GM18870 (cell line): ENCODE measurements at regions not wholly inside any gene's neighbourhood (a gene's known extent, or its start where the extent isn't known, plus 50 kb on each side); places are given as distances from the start of the nearest gene placed in this dataset.
"Not testable (repeated sequence)": the region's sequence is repeated elsewhere in the genome, so short reads cannot be mapped to it uniquely, and the experiment has no call there.

Experiments used
- ATAC-seq: cut with Tn5 transposase; IDR thresholded peaks from one replicate; pipeline ENCODE4 v1.9.1; 2021; ENCODE audit warnings: moderate library complexity; ENCODE audit not compliant: unreplicated experiment

DNA sequence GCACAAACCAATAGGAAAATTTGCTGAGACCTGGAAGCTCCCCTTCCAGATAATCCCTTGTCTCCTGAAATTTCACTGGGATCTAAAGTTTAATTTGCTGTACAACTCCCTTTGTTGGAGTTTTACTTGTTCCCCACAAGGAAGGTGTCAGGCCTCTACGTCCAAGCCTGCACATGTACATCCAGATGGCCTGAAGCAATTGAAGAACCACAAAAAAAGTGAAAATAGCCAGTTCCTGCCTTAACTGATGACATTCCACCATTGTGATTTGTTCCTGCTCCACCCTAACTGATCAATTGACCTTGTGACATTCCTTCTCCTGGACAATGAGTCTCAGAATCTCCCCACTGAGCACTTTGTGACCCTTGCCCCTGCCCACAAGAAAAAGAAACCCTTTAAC is 716.0 kb upstream of the PCDH20 start:
- ATAC-seq = no peak

DNA sequence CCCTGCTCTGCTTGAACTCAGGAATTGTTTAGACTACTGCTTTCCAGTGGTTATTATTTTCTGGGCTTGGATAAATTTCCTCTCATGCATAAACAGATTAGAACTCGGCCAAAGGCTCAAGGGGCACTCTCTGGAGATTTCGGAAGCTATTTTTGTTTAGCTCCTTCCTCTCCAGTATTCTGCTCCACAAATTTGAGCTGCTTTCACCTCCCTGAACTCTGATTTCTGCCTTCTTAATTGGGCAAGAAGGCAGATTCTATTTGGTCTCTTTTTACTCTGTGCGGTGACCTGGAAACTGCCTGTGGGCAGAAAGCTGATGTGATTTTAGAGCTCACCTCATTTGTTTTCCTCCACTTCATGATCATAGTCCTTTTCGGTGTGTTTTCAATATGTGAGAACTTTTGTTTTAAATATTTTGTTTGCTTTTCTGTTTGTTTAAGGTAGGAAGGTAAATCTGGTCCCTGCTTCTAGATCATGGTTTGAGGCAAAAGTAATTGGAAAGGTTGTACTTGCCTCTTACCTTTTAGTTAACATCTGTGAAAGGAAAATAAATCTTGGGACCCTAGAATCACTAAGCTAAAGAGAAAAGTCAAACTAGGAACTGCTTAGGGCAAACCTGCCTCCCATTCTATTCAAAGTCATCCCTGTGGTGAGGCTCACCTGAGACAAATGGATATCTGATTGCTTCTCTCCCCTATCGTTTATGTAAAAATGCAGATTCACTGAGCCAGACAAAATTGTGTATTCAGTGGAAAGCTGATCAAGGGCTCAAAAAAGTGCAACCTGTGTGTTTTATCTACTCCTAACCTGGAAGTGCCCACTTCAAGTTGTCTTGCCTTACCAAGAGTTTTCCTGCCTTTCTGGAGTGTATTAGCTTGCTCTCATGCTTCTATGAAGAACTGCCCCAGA is 714.7 kb upstream of the PCDH20 start:
- no peak for ATAC-seq

DNA sequence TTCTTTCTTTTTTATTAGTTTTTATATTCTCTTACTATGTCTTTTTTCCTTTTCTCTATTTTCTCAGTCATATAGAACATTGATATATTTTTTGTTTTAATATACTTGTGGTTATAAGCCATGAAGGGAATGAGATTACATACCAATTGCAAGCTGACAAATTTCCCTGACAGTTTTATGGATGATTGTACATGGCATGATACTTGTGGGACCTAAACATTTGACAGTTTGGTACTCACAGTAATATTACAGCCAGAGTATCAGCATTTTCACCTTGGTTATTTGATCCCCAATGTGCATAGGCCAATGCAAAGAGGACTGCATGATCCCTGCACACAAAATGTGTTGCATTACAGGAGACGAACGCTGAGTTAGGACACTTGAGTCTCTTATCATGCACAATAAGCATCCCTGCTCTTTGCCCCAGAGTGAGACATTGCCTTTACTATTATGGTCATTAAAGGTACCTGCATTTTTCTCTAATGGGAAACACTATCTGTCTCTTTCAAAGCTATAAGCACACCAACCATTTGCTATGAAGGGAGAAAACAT is 713.4 kb upstream of the PCDH20 start:
- ATAC-seq = no peak

DNA sequence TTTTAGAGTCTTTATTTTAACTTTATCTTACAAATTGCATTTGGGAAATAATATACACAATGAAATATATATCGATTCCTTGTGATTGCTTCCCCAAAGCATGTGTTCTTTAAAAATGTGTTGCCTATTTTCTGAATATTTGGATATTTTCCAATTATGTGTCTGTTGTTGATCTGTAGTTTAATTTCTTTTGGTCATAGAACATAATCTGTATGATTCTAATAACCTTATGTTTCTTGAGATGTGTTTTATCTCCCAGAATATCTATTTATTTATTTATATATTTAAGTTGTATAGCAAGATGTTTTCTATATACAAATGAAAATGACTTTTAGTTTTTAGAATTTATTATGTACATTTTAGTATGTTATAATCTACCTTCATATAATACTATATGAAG is 710.8 kb upstream of the PCDH20 start:
- ATAC-seq = no peak

DNA sequence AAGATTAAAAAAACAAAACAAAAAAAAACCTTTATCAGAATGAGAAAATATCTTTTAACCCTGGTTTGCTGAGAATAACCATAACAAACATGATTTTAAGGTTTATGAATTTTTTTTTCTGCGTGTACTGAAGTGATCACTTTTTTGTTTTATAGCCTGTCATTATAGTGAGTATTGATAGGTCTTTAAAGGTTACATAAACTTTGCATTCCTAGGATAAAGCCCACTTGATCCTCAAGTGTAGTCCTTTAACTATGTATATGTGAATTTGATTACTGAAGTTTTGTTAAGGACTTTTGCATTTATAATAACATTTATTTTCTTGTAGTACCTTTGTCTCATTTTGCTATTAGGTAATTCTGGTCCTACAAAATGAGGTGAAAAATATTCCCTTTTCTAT is 709.8 kb upstream of the PCDH20 start:
- no peak for ATAC-seq

DNA sequence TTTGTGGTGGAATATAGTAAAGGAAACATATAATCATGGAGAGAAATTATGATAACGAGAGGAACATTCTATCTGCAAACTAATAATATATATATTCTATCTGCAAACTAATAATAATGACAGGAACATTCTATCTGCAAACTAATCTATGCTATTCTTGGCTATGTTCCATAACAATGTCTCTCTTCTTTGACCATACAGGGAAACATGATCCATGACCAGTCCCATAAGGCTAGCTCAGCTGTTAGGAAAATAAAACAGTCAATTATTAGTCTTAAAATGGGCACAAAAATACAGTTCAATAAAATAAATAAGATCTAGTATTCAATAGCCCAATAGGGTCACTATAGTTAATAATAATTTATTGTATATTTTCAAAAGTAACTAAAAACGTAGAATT is 707.8 kb upstream of the PCDH20 start:
- ATAC-seq = no peak

DNA sequence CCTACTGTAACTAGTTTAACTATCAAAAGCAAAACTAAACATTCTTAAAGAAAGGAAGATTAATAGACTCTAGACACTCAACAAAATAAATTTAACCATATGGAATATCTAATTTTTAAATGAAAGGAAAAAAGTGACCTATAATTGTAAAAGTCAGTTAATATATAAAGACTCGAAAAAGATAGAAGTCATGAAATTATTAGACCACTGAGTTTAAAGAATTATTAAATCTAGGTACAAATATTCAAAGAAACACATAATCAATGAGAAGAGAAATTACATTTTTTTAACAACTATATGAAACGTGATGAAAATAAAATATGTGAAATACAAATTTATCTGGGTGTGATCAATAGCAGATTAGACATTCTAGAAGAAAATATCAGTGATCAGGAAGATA is 706.8 kb upstream of the PCDH20 start:
- no peak for ATAC-seq

DNA sequence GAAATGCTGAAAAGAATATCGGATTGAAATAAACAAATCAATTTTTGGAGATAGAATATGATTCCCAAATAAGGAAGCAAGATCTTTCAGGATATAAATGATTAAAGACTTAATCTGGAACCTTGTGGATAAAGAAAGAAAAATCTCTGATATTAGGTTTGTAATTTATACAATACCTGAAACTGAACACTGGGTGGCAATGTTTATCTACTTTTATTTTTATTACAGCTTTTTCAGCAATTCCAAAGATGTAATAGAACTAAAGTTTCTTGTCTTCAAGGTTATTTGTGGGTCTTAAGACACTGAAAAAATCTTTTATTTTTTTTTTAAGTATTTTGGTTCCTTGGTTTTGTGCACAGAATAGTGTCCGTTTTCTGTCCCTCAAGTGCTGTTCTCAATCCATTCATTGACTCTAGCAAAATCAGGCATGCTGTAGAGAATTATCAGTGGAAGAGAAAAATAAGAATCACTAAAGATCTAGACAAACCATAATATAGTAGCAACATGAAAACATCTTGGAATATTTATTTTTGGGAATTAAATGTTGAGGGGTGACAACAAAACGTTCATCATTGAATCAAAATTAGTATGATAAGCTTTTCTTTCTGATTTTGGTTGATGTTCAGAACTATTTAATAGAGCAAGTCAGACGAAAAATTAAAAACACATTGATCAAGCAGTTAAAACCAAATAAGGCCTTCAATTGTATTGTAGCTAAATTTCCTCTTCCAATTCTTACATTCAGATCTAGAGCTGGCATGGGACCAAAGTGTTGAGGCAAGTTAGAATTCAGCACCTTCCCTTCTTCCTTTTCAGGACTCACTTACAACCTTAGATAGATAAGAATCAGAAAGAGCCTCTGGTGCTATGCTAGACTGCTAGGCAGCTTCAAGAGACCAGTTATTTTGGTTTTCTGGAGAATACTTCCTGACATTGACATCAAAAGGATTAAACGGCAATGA is 704.4 kb upstream of the PCDH20 start:
- no peak for ATAC-seq

DNA sequence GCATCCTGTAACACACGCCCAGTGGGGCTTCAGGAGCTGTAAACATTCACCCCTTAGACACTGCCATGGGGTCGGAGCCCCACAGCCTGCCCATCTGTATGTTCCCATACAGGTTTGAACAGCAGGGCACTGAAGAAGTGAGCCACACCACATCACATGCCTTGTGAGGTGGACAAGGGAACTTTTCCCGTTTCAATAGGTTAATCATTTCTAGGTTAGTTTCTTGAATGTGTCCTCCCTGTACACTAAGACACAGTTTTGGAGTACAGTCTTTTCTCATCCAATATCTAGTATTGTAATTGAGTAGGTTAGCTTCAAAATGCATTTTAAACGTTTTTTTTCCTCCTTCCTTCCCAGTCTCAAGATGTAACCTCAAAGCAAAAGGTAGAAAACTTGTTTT is 700.2 kb upstream of the PCDH20 start:
- no peak for ATAC-seq

DNA sequence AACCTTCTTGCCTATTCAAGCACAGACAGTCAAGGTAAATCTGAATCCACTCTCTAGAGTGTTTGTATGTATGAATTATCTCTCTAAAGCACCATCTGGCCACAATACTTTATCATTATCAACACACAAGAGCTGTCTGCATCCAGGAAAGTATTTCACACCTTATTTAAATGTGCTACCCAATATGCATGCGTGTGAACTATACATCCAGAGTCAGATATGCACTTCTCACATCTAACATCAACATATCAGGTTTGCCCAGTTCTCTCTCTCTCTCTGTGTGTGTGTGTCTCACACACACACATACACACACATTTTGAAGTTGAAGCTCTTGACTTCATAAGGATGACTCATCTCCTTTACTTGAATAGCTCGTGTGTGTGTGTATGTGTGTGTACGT is 697.5 kb upstream of the PCDH20 start:
- no peak for ATAC-seq

DNA sequence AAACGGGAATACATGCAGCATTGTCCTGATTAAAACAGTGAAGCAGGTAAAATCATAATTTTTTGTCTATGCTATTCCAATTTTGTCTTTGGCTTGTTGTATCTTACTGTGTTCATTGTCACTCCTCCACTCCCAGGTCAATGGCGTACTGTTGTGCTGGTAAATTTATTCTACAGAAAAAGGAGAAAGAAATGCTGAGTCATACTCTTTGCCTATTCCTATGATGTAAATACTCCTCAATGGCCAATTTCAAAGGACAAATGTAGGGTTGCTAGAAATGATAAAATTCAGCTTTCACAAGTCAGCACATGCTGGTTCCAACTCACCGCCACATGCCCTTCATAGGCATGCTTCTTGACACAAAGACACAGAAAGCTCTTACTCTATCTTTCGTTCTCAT is 694.4 kb upstream of the PCDH20 start:
- no peak for ATAC-seq

DNA sequence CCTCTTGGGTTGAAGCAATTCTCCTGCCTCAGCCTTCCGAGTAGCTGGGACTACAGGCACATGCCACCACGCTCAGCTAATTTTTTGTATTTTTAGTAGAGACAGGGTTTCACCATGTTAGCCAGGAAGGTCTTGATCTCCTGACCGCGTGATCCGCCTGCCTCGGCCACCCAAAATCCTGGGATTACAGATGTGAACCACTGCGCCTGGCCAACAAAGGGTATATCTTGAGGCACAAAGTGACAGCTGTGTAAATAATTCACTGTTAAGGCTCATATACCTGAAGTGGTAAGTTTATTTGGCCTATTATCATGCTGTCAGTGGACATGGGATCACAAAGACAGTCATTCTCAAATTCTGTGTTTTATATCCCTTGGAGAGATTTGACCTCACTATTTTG is 688.5 kb upstream of the PCDH20 start:
- ATAC-seq = not testable (repeated sequence)

DNA sequence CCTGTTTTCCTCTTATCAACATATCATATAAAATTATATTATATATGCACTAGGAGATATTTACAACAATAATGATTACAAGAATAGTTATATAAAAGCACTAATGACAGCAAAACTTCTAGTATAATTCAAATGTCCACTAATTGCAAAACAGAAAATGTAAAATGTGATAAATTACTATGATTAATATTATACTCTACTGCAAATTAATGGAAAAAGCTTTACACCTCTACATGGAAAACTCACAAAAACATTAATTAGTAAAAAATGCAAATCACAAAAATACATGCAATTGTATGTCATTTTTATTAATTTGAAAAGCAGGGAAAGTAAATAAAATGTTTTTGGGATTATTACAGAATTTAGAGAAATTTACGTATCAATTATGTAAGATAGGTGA is 681.0 kb upstream of the PCDH20 start:
- ATAC-seq = no peak

DNA sequence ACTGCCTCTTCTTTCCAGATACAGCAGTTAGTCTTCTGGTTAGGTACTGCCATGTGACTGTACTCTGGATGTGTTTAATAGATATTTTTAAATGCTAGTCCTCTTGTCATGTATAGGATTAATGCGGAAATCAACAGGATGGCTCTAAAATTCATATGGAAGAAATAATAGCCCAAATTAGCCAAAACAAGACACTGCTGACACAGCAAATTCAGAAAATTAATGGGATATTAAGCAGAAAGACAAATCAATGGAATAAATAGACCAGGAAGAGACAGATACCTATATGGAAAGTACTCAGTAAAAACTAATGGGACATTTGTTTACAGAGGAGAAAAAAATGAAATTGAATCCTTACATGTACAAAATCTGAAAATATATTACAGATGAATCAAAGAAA is 679.3 kb upstream of the PCDH20 start:
- no peak for ATAC-seq

DNA sequence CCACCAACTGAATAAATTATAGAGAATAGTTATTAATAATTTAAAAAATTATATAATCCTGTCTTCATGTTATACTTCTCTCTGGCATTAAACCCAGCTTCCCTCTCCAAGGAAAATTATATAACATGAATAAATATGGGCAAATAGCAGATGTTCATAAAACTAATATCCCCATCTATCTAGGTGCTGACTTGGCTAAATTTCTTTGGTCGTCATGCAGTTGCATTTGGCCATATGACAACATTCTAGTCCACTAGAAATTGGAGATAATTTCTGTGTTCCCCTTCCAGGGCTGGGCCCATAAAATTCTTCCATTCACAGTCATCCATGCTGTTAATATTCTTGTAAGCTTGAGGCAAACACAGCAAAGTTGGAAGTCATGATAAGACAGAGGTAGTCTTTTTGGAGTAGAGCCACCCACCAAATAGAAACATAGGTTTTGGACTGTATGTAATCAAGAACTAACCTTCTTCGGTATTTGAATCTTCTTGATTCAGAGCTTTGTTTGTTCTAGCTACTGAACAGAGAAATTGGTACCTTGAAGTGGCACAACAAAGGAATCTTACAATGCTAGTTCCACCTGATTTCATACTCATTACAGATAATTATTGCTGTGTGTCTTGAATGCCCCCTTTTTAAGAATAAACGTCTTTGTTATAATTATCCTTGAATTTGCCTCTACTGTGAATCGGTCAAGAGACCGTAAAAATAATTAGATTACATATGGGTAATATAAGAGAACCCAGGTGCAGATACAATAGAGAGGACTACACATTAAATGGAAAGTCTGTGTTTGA is 678.5 kb upstream of the PCDH20 start:
- ATAC-seq = no peak

DNA sequence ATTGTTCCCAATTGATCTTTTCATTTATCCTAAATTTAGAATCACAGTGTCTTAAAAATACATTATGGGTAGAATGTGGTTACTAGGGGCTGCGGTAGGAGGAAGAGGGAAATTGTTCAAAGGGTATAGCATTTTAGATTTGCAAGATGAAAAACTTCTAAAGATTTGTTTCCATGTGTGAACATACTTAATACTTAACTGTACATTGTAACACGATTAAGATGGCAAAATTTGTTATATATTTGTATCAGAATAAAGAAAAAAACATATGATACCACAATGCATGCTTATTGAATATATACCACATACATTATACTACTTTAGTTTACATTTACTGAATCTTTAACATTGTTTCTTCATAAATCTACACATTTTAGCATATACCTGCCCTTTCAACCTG is 677.3 kb upstream of the PCDH20 start:
- ATAC-seq = no peak

DNA sequence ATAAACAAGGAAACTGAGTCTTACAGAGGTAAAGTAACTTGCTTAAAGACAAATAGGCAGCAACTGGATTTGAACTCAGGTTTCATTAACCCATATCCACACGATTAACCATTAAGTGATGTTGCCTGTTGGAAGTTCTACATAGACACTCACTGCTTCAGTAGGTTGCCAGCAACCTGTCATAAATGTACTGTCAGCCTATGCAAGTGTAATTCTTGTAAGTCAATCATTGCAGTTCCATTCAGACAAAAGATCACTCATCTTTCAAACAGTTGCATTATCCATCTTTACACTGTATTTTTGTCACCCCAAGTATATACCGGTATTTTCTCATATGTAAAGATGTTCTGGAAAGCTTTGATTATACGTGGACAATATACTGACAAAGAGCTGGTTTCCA is 676.9 kb upstream of the PCDH20 start:
- no peak for ATAC-seq

DNA sequence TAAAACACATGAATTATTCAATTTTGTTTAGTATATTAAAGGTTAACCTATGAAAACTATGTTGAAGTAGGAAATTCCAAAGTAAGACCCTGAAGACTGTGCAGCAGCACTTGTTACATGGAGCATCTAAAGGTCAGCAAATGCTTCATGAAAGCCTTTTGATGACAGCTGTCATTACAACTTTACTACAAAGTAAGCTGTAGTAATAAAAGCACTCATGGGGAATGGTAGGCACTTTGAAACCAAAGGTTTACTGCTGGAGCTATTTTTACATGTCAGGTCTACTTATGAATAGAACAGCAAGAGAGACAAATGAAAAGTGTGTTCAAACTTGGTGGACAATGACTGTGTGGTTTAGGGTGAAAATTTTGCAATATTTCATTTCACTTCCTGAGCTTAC is 672.5 kb upstream of the PCDH20 start:
- ATAC-seq = no peak

DNA sequence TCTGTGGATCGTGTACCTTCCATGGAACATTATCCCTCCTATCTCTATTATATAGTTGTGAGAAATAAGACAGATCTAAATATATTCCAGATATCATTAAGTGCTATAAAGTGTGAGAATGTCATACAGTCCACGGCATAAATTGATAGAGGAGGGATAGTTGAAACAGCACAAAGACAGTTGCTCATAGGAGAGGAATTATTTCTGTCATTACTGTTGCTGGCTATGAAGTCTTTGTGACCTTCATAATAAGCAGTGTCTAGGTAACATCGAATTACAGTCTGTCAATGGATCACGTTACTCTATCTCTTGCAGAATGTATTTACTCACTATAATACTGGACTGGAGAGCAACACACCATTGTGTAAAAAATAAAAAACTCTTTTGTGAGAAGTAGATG is 671.5 kb upstream of the PCDH20 start:
- no peak for ATAC-seq

DNA sequence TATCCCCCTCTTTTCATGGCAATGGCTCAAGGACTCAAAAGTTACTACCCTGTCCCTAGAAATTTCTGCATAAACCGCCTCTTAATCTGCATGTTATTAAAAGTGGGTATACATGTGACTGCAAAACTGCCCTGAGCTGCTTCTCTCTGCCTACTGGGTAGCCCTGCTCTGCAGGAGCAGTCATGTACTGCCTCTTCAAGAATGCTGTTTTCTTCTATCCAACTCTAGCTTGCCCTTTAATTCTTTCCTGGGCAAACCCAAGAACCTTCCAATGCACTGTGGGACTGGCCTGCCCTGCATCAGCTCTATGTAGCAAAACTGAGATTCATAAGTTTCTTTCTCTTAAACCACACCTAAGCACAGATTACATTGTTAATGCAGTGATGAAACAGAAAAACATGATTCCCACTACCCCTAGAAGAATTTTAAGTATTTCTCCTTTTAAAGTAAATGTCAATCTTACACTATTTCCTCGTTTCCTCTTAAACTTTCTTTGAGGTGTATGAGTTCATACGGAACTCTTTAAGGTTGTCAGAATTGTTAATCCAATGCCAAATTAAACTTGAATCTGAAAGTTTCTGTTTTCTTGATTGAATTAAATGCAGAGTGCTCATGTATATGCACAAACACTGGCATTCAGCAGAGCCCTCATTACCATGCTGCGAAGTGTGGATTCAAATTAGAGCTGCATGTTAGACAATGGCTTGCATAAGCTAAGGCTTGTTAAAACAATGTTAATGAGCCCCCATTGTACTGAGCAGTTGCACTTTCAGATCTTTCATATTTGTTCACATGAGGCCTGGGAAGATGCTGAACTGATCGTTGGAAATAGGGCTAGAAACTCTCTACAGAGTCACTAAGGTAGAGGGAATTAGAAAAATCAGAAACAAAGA is 669.9 kb upstream of the PCDH20 start:
- ATAC-seq = no peak
